WTC11 (cell line): ENCODE measurements at regions not wholly inside any gene's neighbourhood (a gene's known extent, or its start where the extent isn't known, plus 50 kb on each side); places are given as distances from the start of the nearest gene placed in this dataset.

Source experiments
- ATAC-seq: fragments of 200-7000 bp; cut with Tn5 transposase; 2 replicates; pipeline ENCODE4 v1.10.0; 2021; ENCODE audit warnings: mild to moderate bottlenecking, moderate library complexity
- CTCF ChIA-PET: fragments of 300-600 bp; sonication (Branson Sonifier 250); formaldehyde crosslinking; loops from one replicate; lab custom pipeline; 2021; ENCODE audit warnings: antibody characterized with exemption; lab: Charles Lee
- POLR2A ChIA-PET: fragments of 350-600 bp; sonication (Branson Sonifier 250); formaldehyde crosslinking; loops from one replicate; lab custom pipeline; 2021; ENCODE audit warnings: antibody characterized with exemption; lab: Charles Lee
- DNase-seq: peaks from one replicate; pipeline ENCODE4 v3.0.0; 2021; ENCODE audit warnings: low spot score
- H3K27ac Mint-ChIP-seq: 2 replicates; pipeline ENCODE4 v1.8.0; 2021; ENCODE audit warnings: mixed read lengths
- H3K27me3 Mint-ChIP-seq: 2 replicates; pipeline ENCODE4 v1.8.0; 2021; ENCODE audit warnings: low read depth, mild to moderate bottlenecking, moderate library complexity, mixed read lengths
- H3K36me3 Mint-ChIP-seq: 2 replicates; pipeline ENCODE4 v1.8.0; 2021; ENCODE audit warnings: mixed read lengths
- H3K4me1 Mint-ChIP-seq: 2 replicates; pipeline ENCODE4 v1.8.0; 2022; ENCODE audit warnings: mixed read lengths
- H3K4me3 Mint-ChIP-seq: 2 replicates; pipeline ENCODE4 v1.8.0; 2021; ENCODE audit warnings: mild to moderate bottlenecking, moderate library complexity, mixed read lengths
- H3K9me3 Mint-ChIP-seq: 2 replicates; pipeline ENCODE4 v1.8.0; 2021; ENCODE audit warnings: mixed read lengths
- CDX4 ChIP-seq: fragments of 250-450 bp; sonication (Bioruptor Pico); IDR thresholded peaks from 2 replicates; pipeline ENCODE4 v1.9.0; 2021; ENCODE audit warnings: moderate library complexity, mild to moderate bottlenecking, inconsistent platforms, borderline replicate concordance
- CREB1 ChIP-seq: sonication (generic); formaldehyde crosslinking; IDR thresholded peaks from 2 replicates; pipeline ENCODE4 v1.8.0; 2023; ENCODE audit warnings: mild to moderate bottlenecking, missing genetic modification reagents
- EMX1 ChIP-seq: fragments of 250-450 bp; sonication (Bioruptor Pico); IDR thresholded peaks from 2 replicates; pipeline ENCODE4 v1.8.0; 2021; ENCODE audit warnings: mild to moderate bottlenecking
- FOXK1 ChIP-seq: sonication (generic); formaldehyde crosslinking; IDR thresholded peaks from 2 replicates; pipeline ENCODE4 v1.8.0; 2022; ENCODE audit warnings: mild to moderate bottlenecking, moderate library complexity, missing genetic modification reagents
- FOXP1 ChIP-seq: sonication (generic); formaldehyde crosslinking; IDR thresholded peaks from 2 replicates; pipeline ENCODE4 v1.8.0; 2022; ENCODE audit warnings: missing genetic modification reagents, mild to moderate bottlenecking, moderate library complexity, borderline replicate concordance
- FOXP4 ChIP-seq: sonication (generic); formaldehyde crosslinking; IDR thresholded peaks from 2 replicates; pipeline ENCODE4 v1.8.0; 2022; ENCODE audit warnings: mild to moderate bottlenecking, missing genetic modification reagents
- MYBL2 ChIP-seq: sonication (generic); formaldehyde crosslinking; IDR thresholded peaks from 2 replicates; pipeline ENCODE4 v1.8.1; 2023; ENCODE audit warnings: mild to moderate bottlenecking, moderate library complexity, missing genetic modification reagents
- NR3C1 ChIP-seq: sonication (generic); formaldehyde crosslinking; conservative IDR thresholded peaks from 2 replicates; pipeline ENCODE4 v1.8.1; 2023; ENCODE audit warnings: low read depth, mild to moderate bottlenecking, missing genetic modification reagents
- PREB ChIP-seq: sonication (generic); formaldehyde crosslinking; IDR thresholded peaks from 2 replicates; pipeline ENCODE4 v1.8.1; 2022; ENCODE audit warnings: mild to moderate bottlenecking, missing genetic modification reagents, moderate library complexity, borderline replicate concordance
- RELA ChIP-seq: sonication (generic); formaldehyde crosslinking; IDR thresholded peaks from 2 replicates; pipeline ENCODE4 v1.8.1; 2022; ENCODE audit warnings: missing genetic modification reagents, mild to moderate bottlenecking, borderline replicate concordance
- SMAD3 ChIP-seq: sonication (generic); formaldehyde crosslinking; IDR thresholded peaks from 2 replicates; pipeline ENCODE4 v1.8.0; 2022; ENCODE audit warnings: missing genetic modification reagents, mild to moderate bottlenecking, borderline replicate concordance
- TCF7 ChIP-seq: sonication (generic); formaldehyde crosslinking; IDR thresholded peaks from 2 replicates; pipeline ENCODE4 v1.8.0; 2022; ENCODE audit warnings: mild to moderate bottlenecking, low read depth, missing genetic modification reagents, moderate library complexity
- USF2 ChIP-seq: sonication (generic); formaldehyde crosslinking; IDR thresholded peaks from 2 replicates; pipeline ENCODE4 v1.8.1; 2023; ENCODE audit warnings: mild to moderate bottlenecking, missing genetic modification reagents, moderate library complexity
- ZNF121 ChIP-seq: sonication (generic); formaldehyde crosslinking; IDR thresholded peaks from 2 replicates; pipeline ENCODE4 v1.8.0; 2023; ENCODE audit warnings: missing genetic modification reagents
- ZNF138 ChIP-seq: sonication (generic); formaldehyde crosslinking; conservative IDR thresholded peaks from 2 replicates; pipeline ENCODE4 v1.8.1; 2022; ENCODE audit warnings: mild to moderate bottlenecking, moderate library complexity, missing genetic modification reagents
- ZNF317 ChIP-seq: sonication (generic); formaldehyde crosslinking; IDR thresholded peaks from 2 replicates; pipeline ENCODE4 v1.8.1; 2023; ENCODE audit warnings: low read depth, mild to moderate bottlenecking, moderate library complexity, missing genetic modification reagents, borderline replicate concordance
- ZNF423 ChIP-seq: fragments of 250-450 bp; sonication (Bioruptor Pico); IDR thresholded peaks from 2 replicates; pipeline ENCODE4 v2.1.2; 2022; ENCODE audit warnings: mild to moderate bottlenecking, moderate library complexity
- ZNF671 ChIP-seq: fragments of 250-450 bp; sonication (Bioruptor Pico); IDR thresholded peaks from 2 replicates; pipeline ENCODE4 v1.8.0; 2021; ENCODE audit warnings: mild to moderate bottlenecking
- TF ChIP-seq, protein P1 (sequence below): sonication (generic); formaldehyde crosslinking; IDR thresholded peaks from 2 replicates; pipeline ENCODE4 v1.8.1; 2022; ENCODE audit warnings: missing genetic modification reagents, borderline replicate concordance
- TF ChIP-seq, protein P2 (sequence below): sonication (generic); formaldehyde crosslinking; IDR thresholded peaks from 2 replicates; pipeline ENCODE4 v1.8.0; 2023; ENCODE audit warnings: mild to moderate bottlenecking, missing genetic modification reagents

DNA sequence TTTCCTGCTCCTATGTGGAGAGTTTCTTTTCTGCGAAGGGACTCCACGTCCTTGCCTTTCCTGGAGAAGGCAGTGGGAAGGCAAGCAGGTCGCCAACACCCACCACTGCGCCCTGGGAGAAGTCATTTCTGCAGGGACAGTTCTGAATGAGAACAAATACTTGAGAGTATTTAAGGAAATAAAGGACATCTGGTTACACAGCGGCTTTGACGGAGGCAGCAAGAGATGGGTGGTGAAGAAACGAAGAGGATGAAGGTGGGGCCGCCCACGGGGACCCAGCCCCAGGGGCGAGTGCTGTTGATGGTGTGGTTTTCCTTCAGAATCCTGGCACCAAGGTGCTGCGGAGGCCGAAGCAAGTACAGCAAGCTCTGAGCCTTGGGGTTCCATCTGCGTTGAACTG is 75.5 kb downstream of the PSMG1 start:
- POLR2A ChIA-PET: no interaction called here
- H3K9me3 Mint-ChIP-seq: no peaks in the 10 kb centered on the region
- H3K4me3 Mint-ChIP-seq: no peak overlapping the region
- no peak for ATAC-seq
- no peak overlapping the region for H3K27ac Mint-ChIP-seq
- no peaks in the 10 kb centered on the region for H3K36me3 Mint-ChIP-seq
- no peaks in the 10 kb centered on the region; the same call in none of the 2 replicates for H3K27me3 Mint-ChIP-seq
- CTCF ChIA-PET: interaction anchor here (1.4 kb wide), 1 partner anchor 31 kb away, joined by 3 read pairs; no protein-coding TSS in a partner anchor
- H3K4me1 Mint-ChIP-seq: peaks cover 6% of the 10 kb centered on the region
- DNase-seq: no peak
- TF ChIP-seq MYBL2: no peak
- TF ChIP-seq, all 79 proteins: peak for 0

DNA sequence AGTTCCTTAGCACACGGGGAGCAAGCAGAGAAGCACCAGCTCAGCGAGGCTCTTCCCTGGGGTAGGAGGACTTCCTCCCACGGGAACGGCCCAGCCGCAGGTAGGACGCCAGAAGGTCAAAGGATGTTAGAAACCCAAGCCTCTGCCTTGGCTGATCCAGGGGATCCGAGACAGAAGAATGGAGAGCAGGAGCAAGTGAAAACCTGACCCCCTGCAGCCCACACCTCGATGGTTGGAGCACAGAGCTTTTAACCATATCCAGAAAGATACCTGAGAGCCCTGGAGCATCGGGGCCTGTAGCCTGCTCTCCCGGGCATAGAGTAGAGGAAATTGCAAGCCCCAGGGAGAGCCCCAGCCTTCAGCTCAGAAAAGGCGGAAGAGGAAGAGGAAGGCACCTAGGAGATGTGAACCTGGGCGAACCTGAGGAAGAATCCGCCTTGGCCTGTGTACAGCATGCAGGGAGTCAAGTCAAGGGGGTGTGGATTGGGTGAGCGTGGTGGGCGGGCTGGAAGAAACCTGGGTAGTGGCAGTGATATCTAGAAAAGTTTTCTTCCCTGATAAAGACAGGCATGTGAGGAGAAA is 76.3 kb downstream of the PSMG1 start:
- Mint-ChIP-seq H3K36me3 (no peaks in the 10 kb centered on the region), H3K27me3 (no peaks in the 10 kb centered on the region; the same call in none of the 2 replicates), H3K4me1 (peaks cover 9% of the 10 kb centered on the region), H3K9me3 (no peaks in the 10 kb centered on the region), H3K27ac (no peak overlapping the region), H3K4me3 (no peak overlapping the region)
- DNase-seq: no peak
- ChIA-PET POLR2A (no interaction called here), CTCF (interaction anchor here (0.8 to 1.4 kb wide), 3 partner anchors 21 to 32 kb away, joined by 3 to 4 read pairs (median 3); no protein-coding TSS in a partner anchor)
- no peak for ATAC-seq
- TF ChIP-seq ZNF121 (CRISPR knock-in tag): no peak

DNA sequence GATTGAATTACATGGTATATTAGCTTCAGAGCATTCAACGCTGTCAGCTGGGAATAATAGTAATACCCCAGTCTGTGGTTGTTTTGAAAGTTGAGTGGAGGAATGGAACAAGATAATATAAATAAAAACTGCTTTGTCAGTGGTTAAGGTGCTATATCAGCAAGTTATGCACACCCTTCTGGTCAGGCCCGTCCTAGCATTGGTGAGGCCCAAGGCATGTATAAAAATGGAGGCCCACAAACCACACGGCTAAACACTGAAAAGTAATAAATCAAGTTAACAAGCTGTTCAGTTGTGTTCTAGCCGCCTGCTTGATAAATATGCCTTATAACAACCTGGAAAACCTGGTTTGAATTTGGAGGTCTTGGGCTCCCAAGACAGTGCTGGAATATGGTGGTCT is 77.4 kb downstream of the PSMG1 start:
- Mint-ChIP-seq H3K4me1 (peaks cover 13% of the 10 kb centered on the region), H3K9me3 (0 out of 2 replicates have a peak, but pooled peaks cover 3% of the 10 kb centered on the region), H3K27me3 (no peaks in the 10 kb centered on the region; the same call in none of the 2 replicates), H3K36me3 (no peaks in the 10 kb centered on the region), H3K27ac (no peak overlapping the region), H3K4me3 (no peak overlapping the region)
- CTCF ChIA-PET: interaction anchor here (0.8 to 1.7 kb wide), 4 partner anchors 9 to 33 kb away, joined by 3 to 7 read pairs (median 4); no protein-coding TSS in a partner anchor
- TF ChIP-seq FOXK1 (no peak), FOXP4 (CRISPR knock-in tag) (no peak), MYBL2 (no peak), ZNF671 (CRISPR knock-in tag) (no peak), CREB1 (CRISPR knock-in tag) (no peak), SMAD3 (CRISPR knock-in tag) (no peak), PREB (no peak), EMX1 (CRISPR knock-in tag) (no peak), USF2 (no peak), ZNF138 (CRISPR knock-in tag) (no peak), ZNF423 (no peak), CDX4 (CRISPR knock-in tag) (no peak), TCF7 (CRISPR knock-in tag) (no peak), FOXP1 (CRISPR knock-in tag) (no peak), ZNF317 (CRISPR knock-in tag) (no peak), NR3C1 (CRISPR knock-in tag) (no peak), RELA (CRISPR knock-in tag) (no peak)
- TF ChIP-seq, protein P1, sequence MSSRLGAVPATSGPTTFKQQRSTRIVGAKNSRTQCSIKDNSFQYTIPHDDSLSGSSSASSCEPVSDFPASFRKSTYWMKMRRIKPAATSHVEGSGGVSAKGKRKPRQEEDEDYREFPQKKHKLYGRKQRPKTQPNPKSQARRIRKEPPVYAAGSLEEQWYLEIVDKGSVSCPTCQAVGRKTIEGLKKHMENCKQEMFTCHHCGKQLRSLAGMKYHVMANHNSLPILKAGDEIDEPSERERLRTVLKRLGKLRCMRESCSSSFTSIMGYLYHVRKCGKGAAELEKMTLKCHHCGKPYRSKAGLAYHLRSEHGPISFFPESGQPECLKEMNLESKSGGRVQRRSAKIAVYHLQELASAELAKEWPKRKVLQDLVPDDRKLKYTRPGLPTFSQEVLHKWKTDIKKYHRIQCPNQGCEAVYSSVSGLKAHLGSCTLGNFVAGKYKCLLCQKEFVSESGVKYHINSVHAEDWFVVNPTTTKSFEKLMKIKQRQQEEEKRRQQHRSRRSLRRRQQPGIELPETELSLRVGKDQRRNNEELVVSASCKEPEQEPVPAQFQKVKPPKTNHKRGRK (CRISPR knock-in tag): no peak
- TF ChIP-seq, protein P2, sequence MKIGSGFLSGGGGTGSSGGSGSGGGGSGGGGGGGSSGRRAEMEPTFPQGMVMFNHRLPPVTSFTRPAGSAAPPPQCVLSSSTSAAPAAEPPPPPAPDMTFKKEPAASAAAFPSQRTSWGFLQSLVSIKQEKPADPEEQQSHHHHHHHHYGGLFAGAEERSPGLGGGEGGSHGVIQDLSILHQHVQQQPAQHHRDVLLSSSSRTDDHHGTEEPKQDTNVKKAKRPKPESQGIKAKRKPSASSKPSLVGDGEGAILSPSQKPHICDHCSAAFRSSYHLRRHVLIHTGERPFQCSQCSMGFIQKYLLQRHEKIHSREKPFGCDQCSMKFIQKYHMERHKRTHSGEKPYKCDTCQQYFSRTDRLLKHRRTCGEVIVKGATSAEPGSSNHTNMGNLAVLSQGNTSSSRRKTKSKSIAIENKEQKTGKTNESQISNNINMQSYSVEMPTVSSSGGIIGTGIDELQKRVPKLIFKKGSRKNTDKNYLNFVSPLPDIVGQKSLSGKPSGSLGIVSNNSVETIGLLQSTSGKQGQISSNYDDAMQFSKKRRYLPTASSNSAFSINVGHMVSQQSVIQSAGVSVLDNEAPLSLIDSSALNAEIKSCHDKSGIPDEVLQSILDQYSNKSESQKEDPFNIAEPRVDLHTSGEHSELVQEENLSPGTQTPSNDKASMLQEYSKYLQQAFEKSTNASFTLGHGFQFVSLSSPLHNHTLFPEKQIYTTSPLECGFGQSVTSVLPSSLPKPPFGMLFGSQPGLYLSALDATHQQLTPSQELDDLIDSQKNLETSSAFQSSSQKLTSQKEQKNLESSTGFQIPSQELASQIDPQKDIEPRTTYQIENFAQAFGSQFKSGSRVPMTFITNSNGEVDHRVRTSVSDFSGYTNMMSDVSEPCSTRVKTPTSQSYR: no peak
- POLR2A ChIA-PET: no interaction called here
- ATAC-seq (no peak), DNase-seq (no peak)
